ENCODE measurements at regions not wholly inside any gene's neighbourhood (a gene's known extent, or its start where the extent isn't known, plus 50 kb on each side); places are given as distances from the start of the nearest gene placed in this dataset.

GRCh38 chr5:166499447-166500240 is 1791.8 kb upstream of the WWC1 start:
- DNase-seq (ENCODE audit: low spot score), result no peak
- intact Hi-C loops (cut with DNase I), result no loop called here

DNA sequence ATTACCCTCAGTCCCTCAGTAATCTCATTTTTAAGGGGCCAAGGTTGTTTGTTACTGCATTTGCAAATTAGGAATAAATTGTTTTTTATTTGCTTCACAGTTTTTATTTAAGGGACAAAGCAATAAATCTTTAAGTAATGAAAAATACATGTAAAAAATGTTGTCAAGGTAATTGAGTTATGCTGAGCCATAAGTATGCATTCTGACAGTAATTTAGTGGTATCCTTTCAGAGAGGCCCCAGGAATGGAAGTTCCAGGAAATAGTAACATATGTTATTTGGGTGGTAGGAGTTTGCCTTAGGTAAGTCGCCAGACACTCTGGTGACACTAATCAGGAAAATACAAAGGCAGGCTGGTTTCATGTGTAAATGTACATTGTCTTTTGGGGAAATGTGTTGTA is 1787.9 kb upstream of the WWC1 start:
- no peak for DNase-seq (ENCODE audit: low spot score)
- intact Hi-C loops (cut with DNase I), result no loop called here

DNA sequence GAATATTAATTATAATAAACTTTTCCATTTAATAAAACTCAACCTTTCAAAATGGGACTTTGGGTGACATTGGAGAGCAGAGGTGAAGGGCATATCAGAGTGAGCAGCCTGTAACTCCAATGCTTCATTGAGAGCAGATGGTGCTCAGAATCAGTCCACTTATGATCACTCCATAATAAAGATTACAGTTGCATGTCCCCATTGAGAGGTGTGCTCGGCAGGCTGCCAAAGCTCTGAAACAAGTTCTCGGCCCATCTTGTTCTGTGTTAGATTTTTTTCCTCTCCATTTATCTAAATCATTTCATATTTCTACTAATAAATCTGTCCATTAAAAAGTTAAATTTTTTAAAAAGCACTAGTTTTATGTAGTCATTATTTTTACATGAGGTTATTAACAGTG is 1786.4 kb upstream of the WWC1 start:
- intact Hi-C loops (cut with DNase I), result no loop called here
- DNase-seq (ENCODE audit: low spot score), result no peak

DNA sequence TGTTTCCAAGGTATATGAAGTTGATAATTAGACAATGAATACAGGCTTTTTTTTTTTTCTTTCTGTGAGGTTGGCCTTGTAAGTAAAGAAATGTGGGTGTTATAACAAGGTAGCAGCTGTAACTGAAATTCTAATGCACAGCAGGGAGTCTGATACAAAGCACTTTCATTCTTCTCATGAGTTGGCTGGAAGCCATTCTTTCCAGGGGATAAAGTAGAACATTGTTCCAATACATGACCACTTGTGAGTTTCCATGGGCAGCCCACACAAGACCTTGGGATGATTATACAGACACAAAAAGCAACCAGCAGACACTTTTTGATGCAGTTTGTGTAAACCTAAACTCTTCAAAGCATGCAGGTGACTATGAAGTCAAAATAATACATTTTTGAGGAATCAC is 1785.9 kb upstream of the WWC1 start:
- intact Hi-C loops (cut with DNase I), result no loop called here
- no peak for DNase-seq (ENCODE audit: low spot score)

DNA sequence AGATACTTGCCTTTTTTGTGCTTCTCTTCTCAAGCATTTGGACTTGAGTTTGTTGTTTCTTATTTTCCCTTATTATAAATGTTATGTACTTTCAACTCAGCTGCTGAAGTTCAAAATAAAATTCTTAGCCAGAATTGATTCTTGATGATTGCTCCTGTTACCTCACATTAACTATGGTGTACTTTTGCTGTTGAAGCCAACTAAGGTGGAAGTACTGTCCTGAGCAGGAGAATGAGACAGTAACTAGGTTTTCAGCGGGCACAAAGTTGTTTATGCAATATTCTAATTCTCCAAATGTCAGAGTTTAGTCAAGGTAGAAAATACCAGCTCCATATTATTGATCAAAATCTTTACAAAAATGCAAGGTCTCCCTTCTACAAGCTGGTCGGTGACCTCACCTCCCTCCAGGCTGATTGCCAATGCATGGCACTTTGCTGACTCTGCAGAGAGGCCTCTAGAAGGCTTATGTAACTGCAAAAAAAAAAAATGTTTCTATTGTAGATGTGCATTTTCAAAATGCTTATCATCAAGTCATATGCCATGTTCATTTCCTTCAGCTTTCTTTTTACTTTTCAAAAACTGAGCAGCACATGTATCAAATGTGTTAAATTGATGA is 1783.5 kb upstream of the WWC1 start:
- DNase-seq (ENCODE audit: low spot score), result no peak
- intact Hi-C loops (cut with DNase I), result no loop called here

DNA sequence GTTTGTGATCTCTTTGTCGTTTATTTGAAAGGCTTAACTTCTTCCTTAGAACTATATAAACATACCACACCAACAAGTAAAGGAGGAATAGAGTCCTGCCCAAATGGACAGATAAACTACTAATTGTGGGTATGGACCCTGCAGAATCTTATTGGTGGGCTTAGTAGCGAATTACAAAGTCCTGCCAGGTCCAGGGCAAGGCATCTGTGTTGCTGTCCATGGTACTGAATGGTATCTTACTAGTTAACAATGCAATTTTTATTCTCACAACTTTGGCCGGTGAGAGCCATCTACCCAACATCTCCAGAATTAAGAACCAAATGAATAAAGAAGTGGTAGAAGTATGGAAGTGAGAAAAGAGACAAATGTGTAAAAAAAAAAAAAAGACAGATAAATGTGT is 1782.4 kb upstream of the WWC1 start:
- DNase-seq (ENCODE audit: low spot score), result no peak
- intact Hi-C loops (cut with DNase I), result no loop called here

- no peak for DNase-seq (ENCODE audit: low spot score)
- intact Hi-C loops (cut with DNase I), result no loop called here
These were observed 1773.5 kb upstream of the WWC1 start for GRCh38 chr5:166517976-166518375.

DNA sequence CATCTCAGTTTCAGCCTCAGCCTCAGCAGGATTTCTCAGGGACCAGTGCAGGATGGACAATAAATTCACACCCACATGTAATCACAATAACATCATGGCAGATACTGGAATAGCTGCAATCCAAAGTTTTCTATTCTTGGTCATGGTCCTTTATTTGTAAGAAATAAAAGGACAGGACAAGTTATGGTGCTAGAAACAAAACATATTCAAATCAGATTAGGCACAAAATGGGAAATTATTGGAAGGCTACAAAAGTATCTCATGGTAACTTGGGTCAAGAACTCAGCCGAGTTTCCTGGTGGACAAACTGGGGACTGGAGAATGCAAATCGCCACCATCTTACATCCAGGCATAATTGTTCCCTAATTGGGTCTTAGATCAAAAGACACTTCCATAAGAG is 1768.2 kb upstream of the WWC1 start:
- intact Hi-C loops (cut with DNase I), result no loop called here

GRCh38 chr5:166529200-166529599 is 1762.2 kb upstream of the WWC1 start:
- no peak for DNase-seq (ENCODE audit: low spot score)
- intact Hi-C loops (cut with DNase I), result no loop called here

More for the DNA sequence above, 1768.2 kb upstream of the WWC1 start:
- no peak for DNase-seq (ENCODE audit: low spot score)

- intact Hi-C loops (cut with DNase I), result no loop called here
- DNase-seq (ENCODE audit: low spot score), result no peak
These were observed 1758.8 kb upstream of the WWC1 start for GRCh38 chr5:166532456-166533220.

GRCh38 chr5:166535641-166536040 is 1755.8 kb upstream of the WWC1 start:
- intact Hi-C loops (cut with DNase I), result no loop called here
- no peak for DNase-seq (ENCODE audit: low spot score)

GRCh38 chr5:166540156-166540555 is 1751.3 kb upstream of the WWC1 start:
- no peak for DNase-seq (ENCODE audit: low spot score)
- intact Hi-C loops (cut with DNase I), result no loop called here

DNA sequence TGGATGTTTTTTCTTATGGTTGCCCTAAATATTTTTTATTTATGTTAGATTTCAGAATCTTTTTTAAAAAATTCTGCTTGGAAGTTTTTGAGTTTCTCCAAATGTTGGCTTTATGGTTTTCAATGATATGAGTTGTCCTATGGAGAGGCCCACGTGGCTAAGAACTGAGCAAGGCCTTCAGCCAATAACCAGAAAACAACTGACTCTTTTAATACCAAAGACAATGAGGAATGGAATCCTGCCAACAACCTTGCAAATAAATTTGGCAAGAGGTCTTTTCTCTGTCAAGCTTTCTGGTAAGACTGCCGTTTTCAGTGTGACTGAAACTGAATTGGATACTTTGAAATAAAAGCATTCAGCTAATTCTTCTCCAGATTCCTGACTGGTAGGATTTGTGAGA is 1740.1 kb upstream of the WWC1 start:
- no peak for DNase-seq (ENCODE audit: low spot score)
- intact Hi-C loops (cut with DNase I), result no loop called here

GRCh38 chr5:166553778-166554177 is 1737.7 kb upstream of the WWC1 start:
- intact Hi-C loops (cut with DNase I), result no loop called here
- no peak for DNase-seq (ENCODE audit: low spot score)

DNA sequence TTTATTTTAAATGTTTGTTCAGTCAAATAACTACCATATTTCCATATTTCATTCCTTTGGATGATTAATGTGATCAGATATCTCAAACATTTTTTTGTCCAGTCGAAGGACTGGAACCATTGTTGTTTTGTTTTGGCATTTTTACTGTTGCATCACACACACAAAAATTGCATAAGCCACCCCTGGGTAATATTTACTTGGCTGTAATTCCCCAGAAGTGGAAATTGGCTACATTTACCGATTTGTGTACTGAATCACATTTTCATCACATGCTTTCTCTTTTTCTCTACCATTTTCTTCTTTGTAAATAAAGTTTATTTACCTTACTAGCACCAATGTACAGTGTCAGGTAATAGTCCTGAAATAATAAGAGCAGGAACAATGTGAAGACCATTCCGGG is 1729.7 kb upstream of the WWC1 start:
- intact Hi-C loops (cut with DNase I), result no loop called here
- DNase-seq (ENCODE audit: low spot score), result no peak

DNA sequence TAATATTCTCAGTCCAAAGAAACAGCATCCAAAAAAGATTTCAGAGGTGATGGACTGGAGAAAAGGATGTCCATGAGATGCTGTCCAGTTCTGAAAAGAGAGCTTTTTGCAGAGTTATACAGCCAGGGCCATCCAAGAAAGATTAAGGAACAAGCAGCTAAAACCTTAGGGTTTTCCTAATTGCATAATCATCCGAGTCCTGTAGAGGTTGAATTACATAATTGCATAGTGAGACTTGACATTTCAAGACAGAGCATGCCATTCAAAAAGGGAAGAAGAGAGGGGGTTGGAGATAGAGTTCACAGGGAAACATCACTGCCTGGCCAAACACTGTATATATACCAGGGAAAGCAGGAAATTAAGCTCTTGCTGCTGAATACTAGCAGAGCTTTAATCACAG is 1729.2 kb upstream of the WWC1 start:
- intact Hi-C loops (cut with DNase I), result no loop called here
- DNase-seq (ENCODE audit: low spot score), result no peak

DNA sequence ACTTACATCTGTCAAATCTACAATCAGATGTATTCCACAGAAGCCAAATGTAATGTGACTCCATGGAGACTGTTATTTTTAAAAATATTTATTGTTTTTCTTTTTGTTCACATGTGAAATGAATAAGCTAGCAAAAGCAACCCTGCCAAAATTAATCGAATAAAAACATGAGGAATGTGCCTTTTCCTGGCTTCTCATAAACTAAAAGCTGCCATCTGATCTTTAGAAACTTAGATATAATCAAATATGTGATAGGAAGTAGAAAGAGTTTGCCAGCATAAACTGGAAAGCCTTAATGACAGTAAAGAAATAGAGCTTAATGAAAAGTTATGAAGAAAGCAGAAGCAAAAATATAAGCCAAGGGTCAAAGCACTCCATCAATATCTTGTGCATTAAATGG is 1724.7 kb upstream of the WWC1 start:
- DNase-seq (ENCODE audit: low spot score), result no peak
- intact Hi-C loops (cut with DNase I), result no loop called here

- DNase-seq (ENCODE audit: low spot score), result no peak
- intact Hi-C loops (cut with DNase I), result no loop called here
These were observed 1720.6 kb upstream of the WWC1 start for GRCh38 chr5:166570865-166571264.

DNA sequence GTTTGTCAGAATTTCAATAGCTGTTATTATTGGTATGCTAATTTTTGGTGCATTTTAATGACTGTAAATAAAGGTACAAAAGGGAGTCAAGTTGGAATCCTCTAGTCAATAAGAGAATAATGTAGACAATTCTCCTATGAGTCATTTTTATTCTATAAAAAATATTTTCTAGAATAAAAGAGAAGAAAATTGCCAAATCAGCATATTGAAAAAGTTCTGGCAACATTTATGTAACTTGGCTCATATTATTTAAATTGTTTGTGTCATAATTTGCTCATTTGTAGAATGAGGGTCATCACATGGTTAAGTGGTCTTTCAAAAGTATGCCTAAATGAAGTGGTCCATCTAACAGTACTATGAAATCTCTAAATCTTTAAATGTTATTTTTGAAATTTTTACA is 1719.8 kb upstream of the WWC1 start:
- intact Hi-C loops (cut with DNase I), result no loop called here
- DNase-seq (ENCODE audit: low spot score), result no peak

DNA sequence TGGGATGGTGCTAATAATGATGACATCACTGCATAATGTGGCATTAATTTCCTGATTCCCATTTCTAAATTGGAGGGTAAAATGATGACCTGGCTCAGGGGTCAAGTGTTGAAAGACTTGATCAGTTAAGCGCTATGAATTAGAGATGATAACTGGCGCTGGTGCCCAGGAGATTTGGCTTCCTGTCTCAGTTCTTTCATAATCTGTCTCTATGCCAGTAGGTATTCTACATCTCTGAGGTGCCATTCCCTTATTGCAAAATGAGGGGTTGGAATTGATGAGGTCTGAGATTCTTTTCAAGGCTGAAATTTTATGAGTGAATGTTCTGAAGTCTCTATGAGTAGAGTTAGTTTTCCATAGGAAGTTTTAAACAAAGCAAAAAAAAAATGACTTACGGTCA is 1715.1 kb upstream of the WWC1 start:
- intact Hi-C loops (cut with DNase I), result no loop called here
- DNase-seq (ENCODE audit: low spot score), result no peak

- intact Hi-C loops (cut with DNase I), result no loop called here
These were observed 1709.6 kb upstream of the WWC1 start for GRCh38 chr5:166581826-166582225.

More at GRCh38 chr5:166581826-166582225, 1709.6 kb upstream of the WWC1 start:
- no peak for DNase-seq (ENCODE audit: low spot score)

Data from cardiac septum (tissue), 1 donor.